Thymus (tissue), 11 donors: ENCODE measurements at regions not wholly inside any gene's neighbourhood (a gene's known extent, or its start where the extent isn't known, plus 50 kb on each side); places are given as distances from the start of the nearest gene placed in this dataset.

Source experiments
- DNase-seq, 9 donors: peaks; one replicate each; pipeline ENCODE4 v3.0.0-alpha.2; 2013; ENCODE audit warnings: low spot score in 9 of 9, low read depth in 6 of 9, missing footprints in 1 of 9
- H3K27ac ChIP-seq, 2 donors: one replicate each; pipeline ENCODE4 v1.5.1; 2013; ENCODE audit warnings: control low read depth in 1 of 2, low read depth in 1 of 2, low read length in 1 of 2, mild to moderate bottlenecking in 1 of 2, moderate library complexity in 1 of 2
- H3K27me3 ChIP-seq, 2 donors: one replicate each; pipeline ENCODE4 v1.5.1; 2013; ENCODE audit warnings: low read length in 1 of 2; ENCODE audit not compliant: control insufficient read depth in 2 of 2, insufficient read depth in 1 of 2
- H3K36me3 ChIP-seq, 2 donors: one replicate each; pipeline ENCODE4 v1.5.1; 2013; ENCODE audit warnings: low read length in 1 of 2, mild to moderate bottlenecking in 1 of 2, moderate library complexity in 1 of 2; ENCODE audit not compliant: control insufficient read depth in 2 of 2, insufficient read depth in 2 of 2
- H3K4me1 ChIP-seq, 2 donors: one replicate each; pipeline ENCODE4 v1.5.1; 2013; ENCODE audit warnings: low read length in 2 of 2; ENCODE audit not compliant: control insufficient read depth in 2 of 2, insufficient read depth in 2 of 2
- H3K4me3 ChIP-seq, 2 donors: one replicate each; pipeline ENCODE4 v1.5.1; 2013; ENCODE audit warnings: low read length in 2 of 2, control low read depth in 1 of 2, mild to moderate bottlenecking in 1 of 2
- H3K9me3 ChIP-seq, 2 donors: one replicate each; pipeline ENCODE4 v1.5.1; 2013; ENCODE audit warnings: low read length in 1 of 2, mild to moderate bottlenecking in 1 of 2; ENCODE audit not compliant: control insufficient read depth in 2 of 2, insufficient read depth in 1 of 2
- WGBS: extraction: QIAGEN DNeasy Blood & Tissue Kit; methylation state at CpG from one replicate; pipeline ENCODE4 v1.1.7; 2013; 5-methylcytosine and 5-hydroxymethylcytosine counted together
- donor health status: healthy.

DNA sequence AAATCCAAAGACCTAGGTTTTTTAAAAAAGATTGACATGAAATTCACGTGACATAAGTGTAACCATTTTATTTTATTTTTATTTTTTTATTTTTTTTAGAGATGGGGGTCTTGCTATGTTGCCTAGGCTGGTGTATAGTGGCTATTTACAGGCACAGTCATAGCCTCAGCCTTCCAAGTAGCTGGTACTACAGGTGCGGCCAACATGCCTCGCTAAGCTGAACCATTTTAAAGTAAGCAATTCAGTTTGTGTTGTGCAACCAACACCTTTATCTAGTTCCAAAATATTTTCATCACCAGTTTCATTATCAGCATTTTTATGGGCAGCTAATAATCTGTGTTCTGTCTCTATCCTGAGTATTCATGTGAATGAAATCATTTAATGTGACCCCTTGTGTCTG lies 107.5 kb upstream of the ENPEP start:
- 96% methylated on average over 3 of the region's 3 CpGs for WGBS
- Histone ChIP-seq H3K4me1 (no peaks in the 10 kb centered on the region), H3K9me3 (no peaks in the 10 kb centered on the region), H3K27ac (no peak overlapping the region), H3K27me3 (no peaks in the 10 kb centered on the region), H3K4me3 (no peak overlapping the region), H3K36me3 (no peaks in the 10 kb centered on the region)
- DNase-seq: no peak

DNA sequence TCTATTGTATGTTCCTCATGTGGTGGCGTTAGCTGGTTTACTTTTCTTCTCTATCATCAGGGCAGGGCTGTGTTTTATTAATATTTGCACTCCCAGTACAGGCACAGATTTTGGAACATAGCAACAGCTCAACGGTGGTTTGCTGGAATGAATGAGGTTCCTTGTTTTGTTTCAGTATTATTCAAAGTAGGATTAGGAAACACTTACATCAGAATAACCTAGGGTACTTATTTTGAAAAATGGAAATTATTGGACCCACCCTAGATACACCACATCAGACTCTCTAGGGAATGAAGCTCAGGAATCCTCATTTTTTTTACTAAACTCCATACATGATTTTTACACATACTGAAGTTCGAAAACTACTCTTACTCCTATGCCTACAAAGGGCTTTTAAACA lies 108.8 kb upstream of the ENPEP start:
- Histone ChIP-seq H3K4me3 (no peak overlapping the region), H3K36me3 (no peaks in the 10 kb centered on the region), H3K27me3 (no peaks in the 10 kb centered on the region), H3K27ac (no peak overlapping the region), H3K9me3 (no peaks in the 10 kb centered on the region), H3K4me1 (no peaks in the 10 kb centered on the region)
- 95% methylated on average over 3 of the region's 3 CpGs for WGBS
- no peak for DNase-seq

GRCh38 chr4:110365761-110366160 lies 110.2 kb upstream of the ENPEP start:
- Histone ChIP-seq H3K4me3 (no peak overlapping the region), H3K27ac (no peak overlapping the region), H3K36me3 (no peaks in the 10 kb centered on the region), H3K4me1 (peaks cover 0 to 3% of the 10 kb centered on the region in 2 donors), H3K27me3 (no peaks in the 10 kb centered on the region), H3K9me3 (no peaks in the 10 kb centered on the region)
- no peak for DNase-seq
- WGBS: 88% methylated on average over 1 of the region's 1 CpG

DNA sequence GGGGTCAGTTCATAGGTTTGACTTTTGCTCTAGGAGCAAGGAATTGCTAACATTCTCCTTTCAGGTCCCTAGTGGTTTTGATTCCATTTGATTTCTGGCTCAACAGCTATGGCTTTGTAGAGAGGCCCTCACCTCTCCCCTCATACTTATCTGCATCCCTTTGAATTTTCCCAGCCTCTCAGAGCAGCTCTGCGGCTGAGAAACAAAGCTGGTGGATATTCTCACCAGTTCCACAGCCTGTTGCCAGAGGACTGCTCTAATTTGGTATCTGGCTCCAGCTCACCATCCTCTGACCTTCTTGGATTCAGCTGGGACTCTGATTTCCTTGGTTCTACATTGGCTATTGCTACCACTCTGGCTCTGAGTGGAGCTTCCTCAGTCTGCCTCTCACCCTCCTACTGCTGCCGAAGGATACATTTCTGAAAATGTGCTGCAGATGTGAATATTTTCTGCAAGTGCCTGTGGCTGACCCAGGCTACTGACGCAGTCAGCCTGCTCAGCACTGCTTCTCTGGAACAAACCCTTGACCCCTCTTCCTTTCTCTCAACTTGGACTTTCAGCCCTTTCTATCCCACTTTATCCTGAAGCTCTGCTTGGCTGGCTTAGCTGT lies 110.9 kb upstream of the ENPEP start:
- DNase-seq: no peak
- H3K27me3 ChIP-seq: no peaks in the 10 kb centered on the region
- 93% methylated on average over 3 of the region's 3 CpGs for WGBS
- no peaks in the 10 kb centered on the region for H3K9me3 ChIP-seq
- no peak overlapping the region for H3K4me3 ChIP-seq
- H3K27ac ChIP-seq: no peak overlapping the region
- H3K4me1 ChIP-seq: peaks cover 0 to 3% of the 10 kb centered on the region in 2 donors
- no peaks in the 10 kb centered on the region for H3K36me3 ChIP-seq

DNA sequence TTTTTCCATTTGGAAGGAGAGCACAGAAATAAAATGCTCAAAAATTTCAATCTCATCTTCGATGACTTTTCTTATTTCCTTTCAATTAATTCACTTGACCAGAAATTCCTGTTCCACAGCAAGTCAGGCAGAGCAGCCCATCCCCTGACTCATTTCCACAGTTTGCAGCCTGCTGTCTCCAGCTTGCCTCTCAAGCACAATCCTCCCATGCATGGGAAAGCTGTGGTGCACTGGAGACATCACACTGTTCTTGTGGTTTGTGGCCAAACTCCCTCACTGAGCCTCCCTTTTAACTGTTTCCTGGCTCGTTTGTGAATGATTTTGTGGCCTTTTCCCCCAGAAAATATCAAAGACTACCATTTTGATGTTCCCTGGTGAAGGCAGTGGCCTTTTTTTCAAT lies 114.0 kb upstream of the ENPEP start:
- DNase-seq: peak in 2 of 9 donors; percentile 13 to 40
- Histone ChIP-seq H3K9me3 (no peaks in the 10 kb centered on the region), H3K27ac (no peak overlapping the region), H3K36me3 (no peaks in the 10 kb centered on the region), H3K27me3 (no peaks in the 10 kb centered on the region), H3K4me1 (peaks cover 0 to 3% of the 10 kb centered on the region in 2 donors), H3K4me3 (no peak overlapping the region)
- WGBS: 5% methylated on average over 2 of the region's 2 CpGs

GRCh38 chr4:110359076-110359475 lies 116.9 kb upstream of the ENPEP start:
- Histone ChIP-seq H3K27ac (no peak overlapping the region), H3K9me3 (no peaks in the 10 kb centered on the region), H3K36me3 (no peaks in the 10 kb centered on the region), H3K4me1 (peaks cover 0 to 3% of the 10 kb centered on the region in 2 donors), H3K4me3 (no peak overlapping the region), H3K27me3 (no peaks in the 10 kb centered on the region)
- DNase-seq: no peak
- 98% methylated on average over 1 of the region's 1 CpG for WGBS

- no peak overlapping the region for H3K4me3 ChIP-seq
- H3K27me3 ChIP-seq: no peaks in the 10 kb centered on the region
- H3K4me1 ChIP-seq: peaks cover 0 to 3% of the 10 kb centered on the region in 2 donors
- DNase-seq: no peak
- no peaks in the 10 kb centered on the region for H3K9me3 ChIP-seq
- WGBS: 98% methylated on average over 2 of the region's 2 CpGs
- no peak overlapping the region for H3K27ac ChIP-seq
- no peaks in the 10 kb centered on the region for H3K36me3 ChIP-seq
These were observed 118.4 kb upstream of the ENPEP start for GRCh38 chr4:110357521-110357920.

- DNase-seq: no peak
- Histone ChIP-seq H3K9me3 (no peaks in the 10 kb centered on the region), H3K36me3 (no peaks in the 10 kb centered on the region), H3K4me3 (no peak overlapping the region), H3K27ac (no peak overlapping the region), H3K4me1 (no peaks in the 10 kb centered on the region), H3K27me3 (no peaks in the 10 kb centered on the region)
- WGBS: 94% methylated on average over 4 of the region's 4 CpGs
These were observed 121.5 kb upstream of the ENPEP start for GRCh38 chr4:110354460-110354859.

GRCh38 chr4:110352670-110353442 lies 123.1 kb upstream of the ENPEP start:
- Histone ChIP-seq H3K4me3 (no peak overlapping the region), H3K9me3 (no peaks in the 10 kb centered on the region), H3K36me3 (no peaks in the 10 kb centered on the region), H3K4me1 (no peaks in the 10 kb centered on the region), H3K27me3 (no peaks in the 10 kb centered on the region), H3K27ac (no peak overlapping the region)
- DNase-seq: no peak
- WGBS: 92% methylated on average over 5 of the region's 5 CpGs
